ENCODE measurements at regions not wholly inside any gene's neighbourhood (a gene's known extent, or its start where the extent isn't known, plus 50 kb on each side); places are given as distances from the start of the nearest gene placed in this dataset.
A peak's percentile ranks its signal among the peaks of the same experiment; 100 is the strongest.

- no peak for TF ChIP-seq EZH2 (IDR thresholded peaks at IDR 0.05)
- TF ChIP-seq EGR1 (IDR thresholded peaks at IDR 0.05; ENCODE audit: low read depth), result peak; percentile 61; the same call in 1 of the 2 replicates
These were observed 177.6 kb upstream of the SEMA3A start for GRCh38 chr7:84372155-84372621.

Data from HCT116 (cell line).